ENCODE measurements at regions not wholly inside any gene's neighbourhood (a gene's known extent, or its start where the extent isn't known, plus 50 kb on each side); places are given as distances from the start of the nearest gene placed in this dataset.
A peak's percentile ranks its signal among the peaks of the same experiment; 100 is the strongest.

DNA sequence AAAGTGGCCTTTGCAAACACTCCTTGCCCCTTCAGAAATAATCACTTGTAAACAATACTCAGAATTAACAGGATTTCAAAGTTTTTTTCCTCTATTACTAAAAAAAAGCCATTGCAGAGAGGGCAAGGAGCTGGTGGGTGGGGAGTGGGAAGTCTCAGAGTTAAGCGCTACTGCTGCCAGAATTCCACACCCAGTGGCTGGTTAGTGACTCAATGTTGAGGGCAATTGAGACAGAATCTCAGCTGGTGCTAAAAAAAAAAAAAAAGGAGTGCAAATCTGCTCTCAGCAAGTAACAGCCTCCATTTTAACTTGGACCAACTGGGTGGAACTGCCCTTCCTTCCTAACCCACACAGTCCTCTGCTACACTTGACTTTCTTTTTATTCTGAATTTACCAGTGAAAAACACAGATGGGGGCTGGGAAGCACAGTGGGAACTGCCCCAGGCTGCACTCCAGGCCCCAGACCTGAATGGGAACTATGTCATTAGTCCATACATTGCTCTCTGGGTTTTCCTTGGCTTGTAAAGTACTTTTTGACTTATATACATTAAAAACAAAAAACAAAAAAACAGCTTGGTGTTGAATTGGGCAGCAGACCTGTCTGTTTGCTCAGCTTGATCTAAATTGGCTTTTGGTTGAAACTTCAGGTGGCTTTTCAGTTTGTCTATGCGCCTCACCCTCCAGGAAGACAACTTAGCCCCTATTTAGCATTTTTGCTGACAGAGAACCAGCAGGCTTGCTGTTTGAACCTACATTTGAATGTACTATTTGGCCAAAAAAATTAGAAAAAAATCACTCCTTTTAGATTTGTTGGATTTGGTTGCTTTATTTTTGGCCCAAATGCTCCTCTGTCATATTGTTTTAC, 357.8 kb upstream of the TBL1XR1 start:
- Histone ChIP-seq H3K4me2 (ENCODE audit: low read length) (0 out of 2 replicates have a peak overlapping the region, but pooled peaks have one; percentile 2), H2AFZ (ENCODE audit: low read length) (peak overlapping the region; percentile 19; the same call in 1 of the 2 replicates)
- CTCF ChIA-PET, result interaction anchor here (0.7 kb wide), 1 partner anchor 485 kb away, joined by 3 read pairs; no protein-coding TSS in a partner anchor

DNA sequence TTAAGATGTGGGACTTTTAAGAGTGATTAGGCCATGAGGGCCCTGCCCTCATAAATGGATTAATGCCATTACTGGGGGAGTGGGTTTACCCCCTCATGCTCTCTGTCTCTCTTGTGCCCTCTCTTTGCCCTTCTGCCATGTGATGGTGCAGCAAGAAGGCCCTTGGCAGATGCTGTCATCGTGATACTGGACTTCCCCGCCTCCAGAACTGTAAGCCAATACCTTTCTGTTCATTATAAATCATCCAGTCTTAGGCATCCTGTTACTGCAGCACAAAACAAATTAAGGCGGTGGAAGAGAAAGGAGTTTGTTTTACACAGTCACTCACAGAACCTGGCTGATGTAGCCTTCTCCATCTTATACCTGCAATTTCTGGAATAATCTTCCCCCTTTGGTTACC, 360.3 kb upstream of the TBL1XR1 start:
- no peak overlapping the region for H3K27ac ChIP-seq (ENCODE audit: low read length)
- no peak overlapping the region for H3K4me2 ChIP-seq (ENCODE audit: low read length)
- intact Hi-C loops (cut with micrococcal nuclease), result no loop called here
- no peak overlapping the region for H3K9ac ChIP-seq (ENCODE audit: low read length)
- H3K36me3 ChIP-seq (ENCODE audit: low read depth, low read length), result no peaks in the 10 kb centered on the region
- 0 out of 2 replicates have a peak, but pooled peaks cover 3% of the 10 kb centered on the region for H3K9me2 ChIP-seq (replicated peaks; ENCODE audit: low read length)
- no peak for ATAC-seq
- TF ChIP-seq EZH2phosphoT487 (IDR thresholded peaks at IDR 0.05; ENCODE audit: borderline replicate concordance, low read length), result no peak
- no peak overlapping the region for H2AFZ ChIP-seq (ENCODE audit: low read length)
- no TSS peak for BruUV-seq (replicated peaks)
- H3K27me3 ChIP-seq (ENCODE audit: low read length), result no peaks in the 10 kb centered on the region
- no peaks in the 10 kb centered on the region for H4K20me1 ChIP-seq (ENCODE audit: low read length)
- no peaks in the 10 kb centered on the region for H3K9me3 ChIP-seq (ENCODE audit: low read length)
- CTCF ChIA-PET, result no interaction called here
- no peak overlapping the region for H3K4me3 ChIP-seq (ENCODE audit: low read length)
- POLR2A ChIA-PET (ENCODE audit: unreplicated experiment), result no interaction called here
- H3F3A ChIP-seq (ENCODE audit: low read length, unreplicated experiment), result no peaks in the 10 kb centered on the region
- H3K79me2 ChIP-seq (ENCODE audit: low read length), result no peaks in the 10 kb centered on the region
- no peak for DNase-seq
- H3K4me1 ChIP-seq (ENCODE audit: insufficient read depth, low read length), result peaks cover 9% of the 10 kb centered on the region

More for the DNA sequence above, 357.8 kb upstream of the TBL1XR1 start:
- Histone ChIP-seq H4K20me1 (ENCODE audit: low read length) (no peaks in the 10 kb centered on the region), H3F3A (ENCODE audit: low read length, unreplicated experiment) (no peaks in the 10 kb centered on the region), H3K27me3 (ENCODE audit: low read length) (no peaks in the 10 kb centered on the region), H3K79me2 (ENCODE audit: low read length) (no peaks in the 10 kb centered on the region), H3K4me3 (ENCODE audit: low read length) (no peak overlapping the region), H3K27ac (ENCODE audit: low read length) (no peak overlapping the region), H3K9me3 (ENCODE audit: low read length) (no peaks in the 10 kb centered on the region), H3K9ac (ENCODE audit: low read length) (no peak overlapping the region), H3K4me1 (ENCODE audit: insufficient read depth, low read length) (peaks cover 9% of the 10 kb centered on the region), H3K9me2 (replicated peaks; ENCODE audit: low read length) (0 out of 2 replicates have a peak, but pooled peaks cover 3% of the 10 kb centered on the region), H3K36me3 (ENCODE audit: low read depth, low read length) (no peaks in the 10 kb centered on the region)
- intact Hi-C loops (cut with micrococcal nuclease), result no loop called here
- TF ChIP-seq EZH2phosphoT487 (IDR thresholded peaks at IDR 0.05; ENCODE audit: borderline replicate concordance, low read length) (no peak), EZH2 (IDR thresholded peaks at IDR 0.05; ENCODE audit: low read length, unreplicated experiment) (no peak)
- TF ChIP-seq, protein P1, sequence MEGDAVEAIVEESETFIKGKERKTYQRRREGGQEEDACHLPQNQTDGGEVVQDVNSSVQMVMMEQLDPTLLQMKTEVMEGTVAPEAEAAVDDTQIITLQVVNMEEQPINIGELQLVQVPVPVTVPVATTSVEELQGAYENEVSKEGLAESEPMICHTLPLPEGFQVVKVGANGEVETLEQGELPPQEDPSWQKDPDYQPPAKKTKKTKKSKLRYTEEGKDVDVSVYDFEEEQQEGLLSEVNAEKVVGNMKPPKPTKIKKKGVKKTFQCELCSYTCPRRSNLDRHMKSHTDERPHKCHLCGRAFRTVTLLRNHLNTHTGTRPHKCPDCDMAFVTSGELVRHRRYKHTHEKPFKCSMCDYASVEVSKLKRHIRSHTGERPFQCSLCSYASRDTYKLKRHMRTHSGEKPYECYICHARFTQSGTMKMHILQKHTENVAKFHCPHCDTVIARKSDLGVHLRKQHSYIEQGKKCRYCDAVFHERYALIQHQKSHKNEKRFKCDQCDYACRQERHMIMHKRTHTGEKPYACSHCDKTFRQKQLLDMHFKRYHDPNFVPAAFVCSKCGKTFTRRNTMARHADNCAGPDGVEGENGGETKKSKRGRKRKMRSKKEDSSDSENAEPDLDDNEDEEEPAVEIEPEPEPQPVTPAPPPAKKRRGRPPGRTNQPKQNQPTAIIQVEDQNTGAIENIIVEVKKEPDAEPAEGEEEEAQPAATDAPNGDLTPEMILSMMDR (conservative IDR thresholded peaks at IDR 0.05; ENCODE audit: low read depth, low read length), result no peak
- DNase-seq, result peak; percentile 53
- peak; percentile 67 for ATAC-seq
- POLR2A ChIA-PET (ENCODE audit: unreplicated experiment), result interaction anchor here (0.6 kb wide), 1 partner anchor 14 kb away, joined by 4 read pairs; no protein-coding TSS in a partner anchor
- no TSS peak for BruUV-seq (replicated peaks)

DNA sequence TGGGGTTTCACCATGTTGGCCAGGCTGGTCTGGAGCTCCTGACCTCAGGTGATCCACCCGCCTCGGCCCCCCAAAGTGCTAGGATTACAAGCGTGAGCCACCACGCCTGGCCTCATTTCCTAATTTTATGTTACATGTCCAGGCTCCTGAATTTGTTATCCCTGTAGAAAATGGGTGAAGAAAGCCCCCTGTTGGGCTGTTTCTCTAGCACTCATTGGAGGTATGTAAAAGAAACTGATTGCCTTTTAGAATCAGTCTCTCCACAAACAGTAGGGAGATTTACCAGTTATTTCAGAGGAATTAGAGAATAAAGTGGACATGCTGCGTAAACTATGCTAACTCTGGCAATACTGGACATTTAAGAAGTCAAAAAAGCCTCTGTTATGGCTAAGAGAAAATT, 364.1 kb upstream of the TBL1XR1 start:
- ATAC-seq, result no peak
- Histone ChIP-seq H3K9me3 (ENCODE audit: low read length) (no peaks in the 10 kb centered on the region), H3K4me1 (ENCODE audit: insufficient read depth, low read length) (no peaks in the 10 kb centered on the region), H3K27ac (ENCODE audit: low read length) (no peak overlapping the region), H3K4me3 (ENCODE audit: low read length) (no peak overlapping the region), H3K4me2 (ENCODE audit: low read length) (no peak overlapping the region), H3K36me3 (ENCODE audit: low read depth, low read length) (no peaks in the 10 kb centered on the region), H3F3A (ENCODE audit: low read length, unreplicated experiment) (no peaks in the 10 kb centered on the region), H3K79me2 (ENCODE audit: low read length) (no peaks in the 10 kb centered on the region), H3K27me3 (ENCODE audit: low read length) (no peaks in the 10 kb centered on the region), H3K9me2 (replicated peaks; ENCODE audit: low read length) (no peaks in the 10 kb centered on the region), H4K20me1 (ENCODE audit: low read length) (no peaks in the 10 kb centered on the region), H3K9ac (ENCODE audit: low read length) (no peak overlapping the region), H2AFZ (ENCODE audit: low read length) (no peak overlapping the region)
- CTCF ChIA-PET, result no interaction called here
- intact Hi-C loops (cut with micrococcal nuclease), result no loop called here
- TF ChIP-seq, protein P1 (conservative IDR thresholded peaks at IDR 0.05; ENCODE audit: low read depth, low read length), result no peak
- TF ChIP-seq EZH2 (IDR thresholded peaks at IDR 0.05; ENCODE audit: low read length, unreplicated experiment) (no peak), EZH2phosphoT487 (IDR thresholded peaks at IDR 0.05; ENCODE audit: borderline replicate concordance, low read length) (no peak)
- no TSS peak for BruUV-seq (replicated peaks)
- POLR2A ChIA-PET (ENCODE audit: unreplicated experiment), result no interaction called here
- no peak for DNase-seq

All from PC-3 (cell line).